KBM-7 (cell line): ENCODE measurements at regions not wholly inside any gene's neighbourhood (a gene's known extent, or its start where the extent isn't known, plus 50 kb on each side); places are given as distances from the start of the nearest gene placed in this dataset.
"Not testable (repeated sequence)": the region's sequence is repeated elsewhere in the genome, so short reads cannot be mapped to it uniquely, and the experiment has no call there.

ENCODE experiments used
- DNase-seq: peaks from one replicate; pipeline ENCODE4 v3.0.0-alpha.2; 2015
- in situ Hi-C: fragments of 300-500 bp; cut with MboI; formaldehyde crosslinking; loops from 2 replicates; pipeline ENCODE4 v1.14.3; 2020; ENCODE audit warnings: low sequenced_read_pairs, low pct_unique_long_range_greater_than_20kb, mixed read lengths

GRCh38 chr2:138243372-138243771 lies 258.2 kb upstream of the SPOPL start:
- DNase-seq = no peak
- in situ Hi-C loops = no loop called here

- in situ Hi-C loops = no loop called here
- DNase-seq = no peak
Observed at GRCh38 chr2:138244501-138244925, 257.1 kb upstream of the SPOPL start.

DNA sequence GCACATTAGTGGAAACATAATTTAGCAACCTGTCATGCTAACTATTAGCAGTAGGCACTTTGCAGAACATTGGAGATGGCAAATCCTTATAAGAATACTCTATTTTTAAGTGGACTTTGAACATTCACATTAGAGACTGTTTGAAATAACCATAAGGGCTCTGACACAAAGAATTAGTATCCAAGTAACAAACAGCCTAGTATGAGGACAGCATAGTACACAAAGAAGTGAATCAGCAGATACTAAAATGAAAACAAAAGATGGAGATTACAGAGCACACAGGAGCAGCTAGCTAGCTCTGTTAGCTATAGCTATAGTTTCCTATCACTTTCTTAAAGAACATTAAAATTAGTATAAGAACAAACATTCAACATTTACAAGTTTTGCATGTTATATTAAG lies 256.3 kb upstream of the SPOPL start:
- no peak for DNase-seq
- in situ Hi-C loops = no loop called here

GRCh38 chr2:138247302-138247701 lies 254.3 kb upstream of the SPOPL start:
- DNase-seq = no peak
- in situ Hi-C loops = no loop called here

- in situ Hi-C loops = no loop called here
- DNase-seq = no peak
Observed at GRCh38 chr2:138249207-138249606, 252.4 kb upstream of the SPOPL start.

GRCh38 chr2:138250843-138251320 lies 250.7 kb upstream of the SPOPL start:
- DNase-seq, in situ Hi-C loops: not testable (repeated sequence)

- DNase-seq = no peak
- in situ Hi-C loops = no loop called here
Observed at GRCh38 chr2:138252587-138252986, 249.0 kb upstream of the SPOPL start.

DNA sequence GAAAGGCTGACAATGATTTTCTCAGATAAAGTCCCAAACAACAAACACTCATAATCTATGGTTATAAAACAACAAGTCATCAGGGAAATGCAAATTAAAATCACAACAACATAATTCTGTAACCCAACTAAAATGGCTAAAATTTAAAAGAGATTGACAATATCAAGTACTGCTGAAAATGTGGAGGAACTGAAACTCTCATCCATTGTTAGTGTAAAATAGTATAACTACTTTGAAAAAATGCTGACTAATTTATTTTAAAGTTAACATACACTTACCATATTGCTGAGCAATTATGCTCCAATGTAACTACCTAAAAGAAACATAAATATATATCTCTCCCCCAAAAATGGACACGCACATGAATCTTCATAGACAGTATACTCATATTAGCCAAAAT lies 245.9 kb upstream of the SPOPL start:
- DNase-seq = no peak
- in situ Hi-C loops = no loop called here

DNA sequence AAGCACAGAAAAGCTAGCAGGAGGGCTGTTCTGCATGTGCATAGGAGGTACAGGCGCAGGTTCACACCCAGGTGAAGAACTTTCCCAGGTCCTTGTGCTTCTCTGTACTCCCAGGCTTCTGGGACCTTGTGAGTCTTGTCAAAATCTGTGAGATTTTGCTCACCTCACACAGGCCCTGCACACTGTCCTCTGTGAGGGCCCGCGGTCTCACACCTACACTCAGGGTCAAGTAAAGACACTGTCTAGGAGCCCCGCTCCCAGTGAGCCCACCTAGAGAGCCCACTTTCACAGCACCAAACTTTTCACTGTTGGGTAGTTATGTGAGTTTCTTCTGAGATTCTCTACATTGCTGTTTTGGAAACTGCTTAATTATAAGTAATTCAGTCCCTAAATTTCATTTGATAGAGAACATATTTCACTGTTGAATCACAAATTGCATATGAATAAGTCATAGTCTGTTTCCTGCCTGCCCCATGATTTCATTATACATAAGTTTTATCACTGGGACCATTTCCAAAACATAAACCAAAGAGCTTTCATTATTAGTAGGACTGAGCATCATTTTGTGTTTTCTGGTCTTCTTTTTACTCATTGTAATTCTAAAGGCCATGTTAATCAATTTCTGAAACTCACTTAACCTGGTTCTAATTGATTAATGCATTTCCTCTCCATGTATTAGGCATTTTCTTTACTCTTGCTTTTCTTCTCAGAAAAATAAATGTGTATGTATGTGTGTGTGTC lies 234.2 kb upstream of the SPOPL start:
- DNase-seq = no peak
- in situ Hi-C loops = no loop called here

DNA sequence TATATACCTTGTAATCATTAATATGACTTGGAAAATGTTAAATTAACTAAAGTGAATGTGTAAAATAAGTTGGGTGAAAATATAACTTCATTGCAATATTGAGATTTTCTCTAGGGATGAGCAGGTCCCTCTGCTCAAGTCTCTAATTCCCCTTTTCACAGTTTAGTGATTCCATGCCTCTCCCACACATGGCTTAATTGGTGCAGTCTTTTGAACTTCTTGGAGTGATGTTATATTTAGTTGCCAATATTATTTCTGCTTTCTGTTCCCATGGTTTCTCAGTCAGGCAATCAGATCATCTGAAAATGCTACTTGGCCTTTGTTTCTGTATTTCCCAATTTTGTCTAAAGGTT lies 233.7 kb upstream of the SPOPL start:
- no peak for DNase-seq
- in situ Hi-C loops = no loop called here

DNA sequence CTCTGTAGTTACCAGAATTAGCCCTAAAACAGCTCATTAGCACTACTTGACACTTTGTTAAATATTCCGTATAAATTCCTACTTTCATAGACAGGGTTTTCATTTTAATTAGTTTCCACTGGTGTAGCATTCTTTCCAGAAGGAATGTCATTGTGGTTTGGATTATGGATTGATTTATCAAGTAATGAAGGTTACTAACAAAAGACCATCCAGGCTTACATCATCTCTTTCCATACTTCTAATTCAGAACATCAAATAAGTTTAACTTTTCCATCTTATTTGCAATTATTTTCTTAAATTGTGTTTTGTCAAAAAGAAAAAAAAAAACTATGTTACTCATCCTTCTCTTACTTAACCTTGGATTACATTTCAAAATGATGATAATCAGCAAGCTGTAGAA lies 231.8 kb upstream of the SPOPL start:
- no peak for DNase-seq
- in situ Hi-C loops = no loop called here

- no peak for DNase-seq
- in situ Hi-C loops = no loop called here
Observed at GRCh38 chr2:138271467-138271866, 230.1 kb upstream of the SPOPL start.

DNA sequence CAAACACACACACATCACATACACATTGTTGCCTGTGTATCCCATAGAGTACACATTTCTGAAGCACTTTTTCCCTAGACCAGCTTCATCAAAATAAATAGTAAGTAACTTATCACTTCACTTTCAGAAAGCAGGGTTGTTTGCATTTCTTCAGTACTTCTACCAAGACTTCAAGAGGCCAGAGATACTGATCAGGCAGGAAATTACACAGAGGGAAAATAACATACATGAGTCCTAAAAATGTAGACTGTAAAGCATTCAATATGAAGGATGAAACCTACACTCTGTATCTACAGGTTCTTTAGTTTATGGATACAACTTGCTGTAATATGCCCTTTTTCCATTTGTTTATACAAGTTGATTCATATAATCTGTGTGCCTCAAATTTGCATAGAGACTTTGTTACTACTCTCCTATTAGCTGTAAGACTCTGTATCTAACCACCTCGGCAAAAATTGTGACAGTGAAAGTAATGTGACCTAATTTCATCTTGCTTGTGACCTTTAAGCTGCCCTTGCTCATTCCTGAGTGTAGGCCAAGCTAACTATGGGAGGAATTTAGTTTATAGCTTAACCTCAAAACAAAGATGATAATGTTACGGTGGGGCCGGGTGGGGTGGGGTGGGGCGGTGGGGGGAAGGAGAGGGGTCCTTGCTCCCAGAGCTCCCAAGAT lies 228.9 kb upstream of the SPOPL start:
- DNase-seq = no peak
- in situ Hi-C loops = no loop called here

GRCh38 chr2:138273280-138273679 lies 228.3 kb upstream of the SPOPL start:
- in situ Hi-C loops, DNase-seq: not testable (repeated sequence)

DNA sequence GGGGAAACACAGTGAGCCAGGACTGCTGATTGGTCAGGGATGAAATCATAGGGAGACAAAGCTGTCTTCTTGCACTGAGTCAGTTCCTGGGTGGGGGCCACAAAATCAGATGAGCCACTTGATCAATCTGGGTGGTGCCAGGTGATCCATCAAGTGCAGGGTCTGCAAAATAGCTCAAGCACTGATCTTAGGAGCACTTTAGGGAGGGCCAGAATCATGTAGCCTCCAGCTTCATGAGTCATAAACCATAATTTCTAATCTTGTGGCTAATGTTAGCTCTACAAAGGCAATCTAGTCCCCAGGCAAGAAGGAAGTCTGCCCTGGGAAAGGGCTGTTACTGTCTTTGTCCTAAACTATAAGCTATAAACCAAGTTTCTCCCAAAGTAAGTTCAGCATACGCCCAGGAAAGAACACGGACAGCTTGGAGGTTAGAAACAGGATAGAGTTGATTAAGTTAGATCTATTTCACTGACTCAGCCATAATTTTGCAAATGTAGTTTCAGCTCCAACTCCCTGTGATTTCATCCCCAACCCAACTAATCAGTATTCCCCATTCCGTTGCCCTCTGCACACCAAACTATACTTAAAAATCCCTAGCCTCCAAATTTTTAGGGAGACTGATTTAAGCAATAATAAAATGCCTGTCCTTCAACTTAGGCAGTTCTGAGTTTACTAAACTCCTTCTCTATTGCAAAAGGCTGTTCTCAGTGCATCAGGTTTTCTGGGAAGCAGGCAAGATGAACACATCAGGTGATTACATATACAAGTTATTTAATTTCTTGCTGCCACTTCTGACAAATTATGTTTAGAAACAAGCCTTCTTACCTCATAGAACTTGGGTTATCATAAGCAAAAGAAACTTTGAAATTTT lies 226.9 kb upstream of the SPOPL start:
- DNase-seq = no peak
- in situ Hi-C loops = no loop called here

DNA sequence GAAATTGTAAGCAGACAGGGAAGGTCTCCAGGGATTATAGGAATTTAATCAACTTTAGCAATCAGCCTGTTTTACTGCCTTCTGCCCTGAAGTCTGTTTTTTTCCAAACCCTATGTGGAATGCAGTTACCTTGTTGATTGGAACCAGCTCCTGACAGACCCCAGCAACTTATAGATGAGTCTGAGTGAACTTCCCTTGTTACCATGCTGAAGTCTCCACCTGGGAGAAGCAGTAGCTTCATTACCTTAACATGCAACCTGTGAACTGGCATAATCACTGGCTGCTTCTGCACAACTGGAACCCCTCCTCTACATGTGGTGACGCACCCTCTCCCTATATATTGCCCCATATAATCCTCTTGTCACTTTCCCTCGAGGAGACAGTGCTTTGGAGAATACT lies 226.3 kb upstream of the SPOPL start:
- DNase-seq = no peak
- in situ Hi-C loops = no loop called here

DNA sequence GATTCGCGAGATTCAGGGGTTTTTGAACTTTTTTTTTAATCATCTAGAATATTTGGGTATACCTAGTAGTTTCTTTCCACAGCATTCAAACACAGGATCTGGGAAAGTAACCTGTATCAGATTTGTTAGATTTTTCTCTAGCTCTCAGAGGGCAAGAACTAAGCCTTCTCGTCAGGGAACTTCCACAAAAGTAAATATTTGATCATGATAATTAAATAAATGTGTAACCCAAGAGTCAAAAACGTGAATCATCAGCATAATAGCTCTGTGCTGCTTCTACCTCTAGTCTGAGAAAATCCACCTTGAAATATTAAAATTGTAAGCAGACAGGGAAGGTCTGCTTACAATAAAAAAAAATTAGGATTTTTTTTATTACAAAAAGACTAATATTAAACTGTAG lies 225.7 kb upstream of the SPOPL start:
- in situ Hi-C loops = no loop called here
- DNase-seq = no peak

DNA sequence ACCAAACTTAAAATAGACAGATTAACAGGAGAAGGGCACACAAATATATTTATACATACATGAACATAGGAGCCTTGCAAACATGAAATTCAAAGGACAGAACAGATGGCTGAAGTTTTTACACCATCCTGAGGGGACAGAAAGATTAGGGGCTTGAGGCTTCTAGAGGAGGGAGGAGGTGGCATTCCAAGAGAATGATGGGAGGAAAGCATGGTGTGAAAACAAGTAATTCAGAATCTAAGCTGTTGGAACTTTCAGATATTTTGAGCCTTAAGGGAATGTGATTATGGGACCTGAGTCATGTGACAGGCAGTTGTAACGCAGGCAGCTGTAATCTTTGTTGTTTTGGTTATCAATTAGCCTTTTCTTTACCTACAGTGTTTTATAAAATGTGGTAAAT lies 225.2 kb upstream of the SPOPL start:
- no peak for DNase-seq
- in situ Hi-C loops = no loop called here

GRCh38 chr2:138277062-138277461 lies 224.5 kb upstream of the SPOPL start:
- DNase-seq = no peak
- in situ Hi-C loops = no loop called here

DNA sequence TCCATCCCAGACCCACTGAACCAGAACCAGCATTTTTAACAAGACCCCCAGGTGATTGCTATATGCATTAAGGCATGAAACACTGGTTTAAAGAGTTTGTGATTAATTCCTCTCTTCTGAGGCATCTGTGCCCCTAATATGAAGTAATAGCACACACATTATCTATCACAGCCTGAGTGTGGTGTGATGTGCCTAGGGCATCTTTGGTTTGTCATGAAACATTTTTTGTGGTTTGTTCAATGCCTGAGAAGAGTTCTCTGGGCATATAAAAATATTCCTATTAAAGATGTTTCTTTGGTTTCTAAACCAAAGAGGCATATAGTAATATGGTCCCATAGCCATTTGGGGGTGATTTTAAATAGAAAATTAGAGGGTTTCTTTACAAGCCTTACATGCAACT lies 221.7 kb upstream of the SPOPL start:
- in situ Hi-C loops = no loop called here

More for the DNA sequence above, 221.7 kb upstream of the SPOPL start:
- no peak for DNase-seq
